Spleen (tissue), 11 donors: ENCODE measurements at regions not wholly inside any gene's neighbourhood (a gene's known extent, or its start where the extent isn't known, plus 50 kb on each side); places are given as distances from the start of the nearest gene placed in this dataset.
A peak's percentile ranks its signal among the peaks of the same experiment; 100 is the strongest.

Source experiments
- DNase-seq: peaks from one replicate; pipeline ENCODE4 v3.0.0-alpha.2; 2020
- H3K27ac ChIP-seq, 8 donors: fragments of 200-600 bp; sonication (generic) in 7 of 8; 1 replicate in 4 of 8; 2 replicates in 4 of 8; pipeline versions ENCODE4 v1.5.0 to v1.8.0; 2016 to 2021; ENCODE audit warnings: inconsistent platforms in 4 of 8, mild to moderate bottlenecking in 4 of 8, moderate library complexity in 1 of 8
- H3K27me3 ChIP-seq, 7 donors: fragments of 200-600 bp; sonication (generic) in 6 of 7; replicated peaks in 1 of 7; 1 replicate in 4 of 7; 2 replicates in 3 of 7; pipeline versions ENCODE4 v1.5.0 to v1.8.0; 2016 to 2021; ENCODE audit warnings: inconsistent platforms in 3 of 7, mild to moderate bottlenecking in 1 of 7
- H3K36me3 ChIP-seq, 6 donors: fragments of 200-600 bp; sonication (generic) in 5 of 6; 1 replicate in 4 of 6; 2 replicates in 2 of 6; pipeline versions ENCODE4 v1.5.0 to v1.8.0; 2016 to 2021; ENCODE audit warnings: inconsistent platforms in 2 of 6
- H3K4me1 ChIP-seq, 6 donors: fragments of 200-600 bp; sonication (generic) in 5 of 6; 1 replicate in 3 of 6; 2 replicates in 3 of 6; pipeline versions ENCODE4 v1.5.0 to v1.8.0; 2016 to 2021; ENCODE audit warnings: inconsistent platforms in 3 of 6
- H3K4me3 ChIP-seq, 8 donors: fragments of 200-600 bp; sonication (generic) in 7 of 8; 1 replicate in 4 of 8; 2 replicates in 4 of 8; pipeline versions ENCODE4 v1.5.0 to v1.8.0; 2016 to 2021; ENCODE audit warnings: inconsistent platforms in 4 of 8, mild to moderate bottlenecking in 4 of 8, moderate library complexity in 2 of 8
- H3K9me3 ChIP-seq, 8 donors: fragments of 200-600 bp; sonication (generic) in 7 of 8; 1 replicate in 4 of 8; 2 replicates in 4 of 8; pipeline versions ENCODE4 v1.5.0 to v1.8.0; 2016 to 2021; ENCODE audit warnings: inconsistent platforms in 4 of 8
- POLR2A ChIP-seq, 3 donors: fragments of 450-650 bp; IDR thresholded peaks; one replicate each; pipeline ENCODE4 v1.5.1; 2017; ENCODE audit warnings: antibody characterized with exemption in 3 of 3, mild to moderate bottlenecking in 1 of 3
- POLR2AphosphoS5 ChIP-seq, 3 donors: sonication (generic); formaldehyde crosslinking; IDR thresholded peaks; one replicate each; pipeline ENCODE4 v1.5.1; 2017; ENCODE audit warnings: antibody characterized with exemption in 3 of 3
- WGBS, 5 donors: extraction: QIAGEN DNeasy Blood & Tissue Kit in 3 of 5; methylation state at CpG; one replicate each; pipeline versions ENCODE4 v1.1.5 to v1.1.7; 2013 to 2018; 5-methylcytosine and 5-hydroxymethylcytosine counted together
- intact Hi-C: fragments of 100-400 bp; cut with DNase I; formaldehyde crosslinking; loops from one replicate; pipeline ENCODE4 v1.15.0; 2023; ENCODE audit warnings: low total_unique reads
- TF ChIP-seq, protein P1 (sequence below), 11 experiments: fragments of 200-600 bp in 7 of 11; fragments of 450-650 bp in 4 of 11; sonication (generic) in 4 of 11; IDR thresholded peaks in 8 of 11; conservative IDR thresholded peaks in 3 of 11; 1 replicate in 7 of 11; 2 replicates in 4 of 11; pipeline versions ENCODE4 v1.4.0 to v1.8.0; 2016 to 2021; ENCODE audit warnings: antibody characterized with exemption in 11 of 11, inconsistent platforms in 4 of 11, mild to moderate bottlenecking in 1 of 11
- donor health status: healthy with polysubstance abuse.
- donor health status: DM: no; HTN: no; CAD: no; lungs with moderate emphysema.
- donor health status: DM: no; HTN: no; CAD: no.
- donor health status: Bipolar disorder and iron deficiency.
- donor health status: healthy.
- donor health status: DM: no; HTN: no; CAD: no.
- donor health status: DM: yes; HTN: yes; CAD: no.

DNA sequence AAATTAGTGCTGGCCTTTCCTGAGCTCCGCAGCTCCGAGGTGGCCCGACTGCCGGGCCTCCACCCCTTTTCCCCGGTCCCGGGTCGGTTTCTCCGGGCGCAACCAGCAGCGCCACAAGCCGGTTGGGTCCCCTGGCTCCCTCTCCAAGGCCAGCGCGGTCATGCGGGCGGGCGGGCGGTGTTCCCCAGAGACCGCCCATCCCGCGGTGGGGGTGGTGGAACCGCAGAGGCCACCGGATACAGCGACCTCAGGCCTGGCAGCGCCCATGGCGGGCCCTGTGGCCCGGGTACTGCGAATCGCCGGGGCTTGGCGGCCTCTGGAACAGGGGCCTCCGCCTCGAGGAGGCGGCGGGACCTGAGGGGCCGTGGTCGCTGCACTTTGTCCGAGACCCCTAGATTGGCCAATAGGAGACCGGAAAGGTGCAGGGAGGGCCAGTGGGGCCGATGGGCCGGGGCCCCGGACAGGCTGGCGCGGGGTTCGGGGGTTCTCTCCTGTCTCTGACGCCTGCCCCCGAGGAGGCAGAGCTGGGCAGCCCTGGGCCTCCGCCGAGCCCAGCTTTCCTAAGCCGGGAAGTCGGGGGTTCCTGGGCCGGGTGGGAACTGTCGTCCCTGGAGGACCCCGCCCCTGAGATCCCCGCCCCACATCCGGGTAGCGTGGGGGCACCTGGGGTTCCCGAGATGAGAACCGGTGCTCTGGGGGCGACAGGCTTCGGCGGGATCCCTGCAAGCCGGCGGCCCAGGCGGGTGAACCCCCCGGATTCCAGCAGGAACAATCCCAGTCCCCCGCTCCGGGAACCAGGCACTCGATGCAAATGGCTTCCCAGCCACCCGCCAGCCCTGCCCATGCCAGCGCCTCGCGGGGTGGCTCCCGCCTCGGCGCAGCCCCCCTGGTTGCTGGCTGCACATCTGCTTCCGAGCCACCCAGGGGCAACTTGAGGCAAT lies 293.9 kb downstream of the ZSWIM6 start:
- peak; percentile 90 for DNase-seq
- H3K4me1 ChIP-seq, result peaks cover 0 to 27% (median 23%) of the 10 kb centered on the region in 6 donors
- intact Hi-C loops, result no loop called here
- 2 to 10% (median 2%) methylated on average over 37 to 76 of the region's 76 CpGs for WGBS, 5 donors
- peaks cover 0 to 3% (median 0%) of the 10 kb centered on the region in 8 donors for H3K9me3 ChIP-seq
- no peaks in the 10 kb centered on the region for H3K36me3 ChIP-seq
- H3K27me3 ChIP-seq, result peaks cover 0 to 24% (median 13%) of the 10 kb centered on the region in 7 donors
- peak overlapping the region; percentile 38 to 73 (median 48) for H3K4me3 ChIP-seq
- peak overlapping the region; percentile 64 to 83 (median 76) for H3K27ac ChIP-seq
- TF ChIP-seq POLR2A (IDR thresholded peaks at IDR 0.05), result no peak
- peak; percentile 45 to 84 (median 78) for TF ChIP-seq POLR2AphosphoS5 (IDR thresholded peaks at IDR 0.05)

DNA sequence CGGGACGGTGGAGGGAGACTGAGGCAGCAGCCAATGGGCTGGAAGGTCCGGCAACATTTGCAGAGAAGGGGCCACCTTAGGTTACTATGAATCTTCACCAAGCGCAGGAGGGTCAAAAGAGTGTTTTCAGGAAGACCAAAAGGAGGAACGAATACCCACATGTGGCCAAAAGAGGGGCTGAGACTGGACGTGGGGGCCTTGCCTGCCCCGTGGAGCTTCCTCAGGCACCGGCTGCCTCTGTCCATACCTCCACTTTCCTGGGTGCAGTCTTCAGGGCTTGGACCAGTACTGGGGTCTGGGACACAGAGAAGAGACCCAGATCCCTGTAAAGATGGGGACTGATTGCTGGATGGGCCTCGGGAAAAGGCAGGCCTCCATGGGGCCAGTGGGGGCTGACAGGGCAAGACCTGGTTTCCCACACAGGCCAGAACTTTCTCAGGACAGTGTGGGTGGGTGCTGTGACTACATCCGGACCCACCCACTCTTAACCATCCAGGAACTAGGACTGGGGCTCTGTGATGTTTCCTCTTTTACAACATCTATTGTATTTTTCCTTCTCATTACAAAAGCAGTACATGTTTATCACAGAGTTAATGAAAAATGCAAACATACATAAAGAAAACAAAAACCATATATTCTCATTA lies 294.7 kb downstream of the ZSWIM6 start:
- H3K27ac ChIP-seq, result peak overlapping the region in 5 of 8 donors; percentile 75 to 83 (median 80)
- intact Hi-C loops, result no loop called here

DNA sequence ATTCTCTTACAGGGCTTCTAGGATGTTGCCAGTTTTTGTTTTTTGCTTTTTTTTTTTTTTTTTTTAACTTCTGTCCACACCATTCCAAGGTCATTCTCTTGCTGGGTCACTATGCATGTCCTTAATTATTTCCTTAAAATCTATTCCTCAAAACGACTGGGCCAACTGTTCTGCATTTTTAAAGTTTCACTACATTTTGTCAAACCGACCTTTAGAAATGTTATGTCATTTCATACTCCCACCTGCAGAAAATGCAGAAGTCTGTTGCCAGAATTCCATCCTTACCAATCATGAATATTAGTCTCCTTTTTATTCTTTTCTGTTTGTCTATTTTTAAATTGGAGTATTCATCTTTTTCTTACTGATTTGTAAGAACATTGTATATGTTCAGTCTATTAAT lies 295.5 kb downstream of the ZSWIM6 start:
- H3K4me3 ChIP-seq, result no peak overlapping the region
- H3K27me3 ChIP-seq, result peaks cover 0 to 24% (median 13%) of the 10 kb centered on the region in 7 donors
- DNase-seq, result no peak
- TF ChIP-seq, protein P1, sequence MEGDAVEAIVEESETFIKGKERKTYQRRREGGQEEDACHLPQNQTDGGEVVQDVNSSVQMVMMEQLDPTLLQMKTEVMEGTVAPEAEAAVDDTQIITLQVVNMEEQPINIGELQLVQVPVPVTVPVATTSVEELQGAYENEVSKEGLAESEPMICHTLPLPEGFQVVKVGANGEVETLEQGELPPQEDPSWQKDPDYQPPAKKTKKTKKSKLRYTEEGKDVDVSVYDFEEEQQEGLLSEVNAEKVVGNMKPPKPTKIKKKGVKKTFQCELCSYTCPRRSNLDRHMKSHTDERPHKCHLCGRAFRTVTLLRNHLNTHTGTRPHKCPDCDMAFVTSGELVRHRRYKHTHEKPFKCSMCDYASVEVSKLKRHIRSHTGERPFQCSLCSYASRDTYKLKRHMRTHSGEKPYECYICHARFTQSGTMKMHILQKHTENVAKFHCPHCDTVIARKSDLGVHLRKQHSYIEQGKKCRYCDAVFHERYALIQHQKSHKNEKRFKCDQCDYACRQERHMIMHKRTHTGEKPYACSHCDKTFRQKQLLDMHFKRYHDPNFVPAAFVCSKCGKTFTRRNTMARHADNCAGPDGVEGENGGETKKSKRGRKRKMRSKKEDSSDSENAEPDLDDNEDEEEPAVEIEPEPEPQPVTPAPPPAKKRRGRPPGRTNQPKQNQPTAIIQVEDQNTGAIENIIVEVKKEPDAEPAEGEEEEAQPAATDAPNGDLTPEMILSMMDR (IDR thresholded peaks at IDR 0.05 in 8 of 11, conservative IDR thresholded peaks at IDR 0.05 in 3 of 11), result no peak
- TF ChIP-seq POLR2A (IDR thresholded peaks at IDR 0.05), result no peak
- no peak for TF ChIP-seq POLR2AphosphoS5 (IDR thresholded peaks at IDR 0.05)
- H3K36me3 ChIP-seq, result no peaks in the 10 kb centered on the region
- H3K27ac ChIP-seq, result no peak overlapping the region
- peaks cover 0 to 33% (median 24%) of the 10 kb centered on the region in 6 donors for H3K4me1 ChIP-seq
- intact Hi-C loops, result no loop called here
- H3K9me3 ChIP-seq, result peaks cover 0 to 3% (median 0%) of the 10 kb centered on the region in 8 donors
- WGBS, 5 donors, result 30 to 42% (median 38%) methylated on average over 2 of the region's 2 CpGs

More for the DNA sequence above, 294.7 kb downstream of the ZSWIM6 start:
- TF ChIP-seq POLR2A (IDR thresholded peaks at IDR 0.05), result no peak
- Histone ChIP-seq H3K36me3 (no peaks in the 10 kb centered on the region), H3K4me1 (peaks cover 0 to 32% (median 24%) of the 10 kb centered on the region in 6 donors), H3K27me3 (peaks cover 0 to 24% (median 13%) of the 10 kb centered on the region in 7 donors), H3K4me3 (peak overlapping the region; percentile 38 to 73 (median 48)), H3K9me3 (peaks cover 0 to 3% (median 0%) of the 10 kb centered on the region in 8 donors)
- WGBS, 5 donors, result 24 to 40% (median 31%) methylated on average over 8 to 10 of the region's 10 CpGs
- no peak for DNase-seq

DNA sequence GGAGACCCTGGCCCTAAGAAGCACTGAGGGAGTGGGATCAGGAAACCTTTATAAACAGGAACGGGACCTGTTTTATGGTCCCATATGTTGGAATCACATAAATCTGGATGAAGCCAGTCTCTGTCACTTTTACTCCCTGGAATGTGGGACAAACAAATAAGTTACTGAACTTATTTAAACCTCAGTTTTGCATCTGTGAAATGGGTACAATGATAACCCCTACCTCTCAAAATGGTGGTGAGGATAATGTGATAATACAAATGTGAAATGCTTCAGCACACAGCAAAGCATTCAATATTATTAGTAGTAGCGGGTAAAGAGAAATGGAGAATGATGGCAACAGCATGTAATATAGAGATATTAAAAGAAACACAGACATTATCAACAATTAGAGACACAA lies 298.9 kb downstream of the ZSWIM6 start:
- WGBS, 5 donors, result 89 to 97% (median 95%) methylated on average over 2 of the region's 2 CpGs
- TF ChIP-seq POLR2A (IDR thresholded peaks at IDR 0.05) (no peak), POLR2AphosphoS5 (IDR thresholded peaks at IDR 0.05) (no peak)
- TF ChIP-seq, protein P1 (IDR thresholded peaks at IDR 0.05 in 8 of 11, conservative IDR thresholded peaks at IDR 0.05 in 3 of 11), result no peak
- DNase-seq, result no peak
- Histone ChIP-seq H3K9me3 (peaks cover 0 to 3% (median 0%) of the 10 kb centered on the region in 8 donors), H3K27me3 (peaks cover 0 to 12% (median 8%) of the 10 kb centered on the region in 7 donors), H3K27ac (peak overlapping the region in 3 of 8 donors; percentile 6 to 54 (median 44)), H3K4me3 (no peak overlapping the region), H3K4me1 (peaks cover 0 to 20% (median 13%) of the 10 kb centered on the region in 6 donors), H3K36me3 (no peaks in the 10 kb centered on the region)
- intact Hi-C loops, result no loop called here
